Tibial nerve (tissue), 4 donors: ENCODE measurements at regions not wholly inside any gene's neighbourhood (a gene's known extent, or its start where the extent isn't known, plus 50 kb on each side); places are given as distances from the start of the nearest gene placed in this dataset.

Source experiments
- DNase-seq, 2 donors: peaks; one replicate each; pipeline ENCODE4 v3.0.0-alpha.2; 2019; ENCODE audit warnings: low spot score in 2 of 2
- H3K27ac ChIP-seq, 4 donors: fragments of 200-600 bp; sonication (generic) in 3 of 4; one replicate each; pipeline ENCODE4 v1.5.1; 2017 to 2019; ENCODE audit warnings: mild to moderate bottlenecking in 1 of 4
- H3K27me3 ChIP-seq, 2 donors: fragments of 200-600 bp; sonication (generic) in 1 of 2; one replicate each; pipeline versions ENCODE4 v1.5.1 to v1.6.0; 2017 to 2019
- H3K36me3 ChIP-seq, 3 donors: fragments of 200-600 bp; sonication (generic); one replicate each; pipeline ENCODE4 v1.5.1; 2018 to 2019
- H3K4me1 ChIP-seq, 4 donors: fragments of 200-600 bp; sonication (generic) in 3 of 4; one replicate each; pipeline ENCODE4 v1.5.1; 2017 to 2019
- H3K4me3 ChIP-seq, 4 donors: fragments of 200-600 bp; sonication (generic) in 3 of 4; one replicate each; pipeline ENCODE4 v1.5.1; 2017 to 2019; ENCODE audit warnings: mild to moderate bottlenecking in 1 of 4, moderate library complexity in 1 of 4
- H3K9me3 ChIP-seq, 4 donors: fragments of 200-600 bp; sonication (generic) in 3 of 4; one replicate each; pipeline ENCODE4 v1.5.1; 2017 to 2019
- CTCF ChIP-seq, 5 experiments: fragments of 200-600 bp in 3 of 5; fragments of 450-650 bp in 2 of 5; sonication (generic) in 3 of 5; IDR thresholded peaks; one replicate each; pipeline ENCODE4 v1.5.1; 2016 to 2019; ENCODE audit warnings: antibody characterized with exemption in 5 of 5, mild to moderate bottlenecking in 3 of 5, moderate library complexity in 2 of 5
- EP300 ChIP-seq, 2 donors: sonication (generic); formaldehyde crosslinking; IDR thresholded peaks; one replicate each; pipeline ENCODE4 v1.6.1; 2017; ENCODE audit warnings: antibody characterized with exemption in 2 of 2, mild to moderate bottlenecking in 1 of 2
- POLR2A ChIP-seq, 2 donors: fragments of 450-650 bp; IDR thresholded peaks; one replicate each; pipeline ENCODE4 v1.6.1; 2017; ENCODE audit warnings: antibody characterized with exemption in 2 of 2, mild to moderate bottlenecking in 2 of 2, moderate library complexity in 2 of 2
- WGBS, 2 donors: methylation state at CpG; one replicate each; pipeline ENCODE4 v1.1.5; 2018; 5-methylcytosine and 5-hydroxymethylcytosine counted together

GRCh38 chr11:103585911-103586310, 450.5 kb upstream of the DDI1 start:
- Histone ChIP-seq H3K36me3 (no peaks in the 10 kb centered on the region), H3K4me3 (no peak overlapping the region), H3K27ac (no peak overlapping the region), H3K27me3 (no peaks in the 10 kb centered on the region), H3K9me3 (peaks cover 0 to 5% (median 0%) of the 10 kb centered on the region in 4 donors), H3K4me1 (no peaks in the 10 kb centered on the region)
- 76 to 90% methylated on average over 5 of the region's 5 CpGs for WGBS, 2 donors
- DNase-seq: no peak
- TF ChIP-seq EP300 (IDR thresholded peaks at IDR 0.05) (no peak), POLR2A (IDR thresholded peaks at IDR 0.05) (no peak), CTCF (IDR thresholded peaks at IDR 0.05) (no peak)

GRCh38 chr11:103586756-103587155, 449.7 kb upstream of the DDI1 start:
- WGBS, 2 donors: 81 to 92% methylated on average over 1 of the region's 1 CpG

DNA sequence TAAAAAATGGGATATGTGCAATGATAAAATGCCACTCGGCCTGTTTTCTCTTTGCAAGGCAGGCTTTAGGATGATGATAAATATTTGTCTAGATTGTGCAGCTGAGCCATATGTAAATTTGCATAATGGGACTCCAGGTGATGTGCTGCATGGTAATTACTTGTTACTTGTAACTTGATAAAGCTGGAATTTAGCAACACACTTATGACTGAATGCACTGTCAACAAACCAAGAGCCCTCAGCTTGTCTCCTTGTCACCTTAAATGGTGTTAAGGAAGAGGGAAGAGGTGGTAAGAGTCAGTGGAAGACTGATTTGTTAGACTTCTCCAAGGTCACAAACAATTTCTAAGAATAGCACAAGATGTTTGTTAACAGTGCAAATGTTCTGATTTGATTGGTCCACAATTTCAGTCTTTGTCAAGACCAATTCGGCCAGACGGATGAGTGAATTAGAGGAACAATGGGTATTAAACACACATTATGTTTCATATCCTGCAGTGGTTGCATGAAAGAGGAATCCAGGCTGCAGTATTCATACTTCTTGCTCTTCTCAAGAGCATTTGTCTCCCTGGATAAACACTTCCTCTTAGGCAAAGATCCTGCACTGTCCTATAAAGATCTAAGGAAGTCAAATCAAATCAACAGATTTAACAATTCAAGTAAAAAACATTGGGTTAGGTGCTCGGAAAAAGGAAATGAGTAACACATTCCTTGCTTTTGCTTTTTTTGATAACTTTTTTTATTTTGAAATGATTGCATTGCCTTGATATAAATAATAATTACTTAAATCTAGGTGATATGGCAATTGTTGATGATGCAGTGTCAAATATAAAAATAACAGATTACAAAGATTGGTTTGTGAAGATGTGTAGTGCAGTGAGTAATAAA, 448.3 kb upstream of the DDI1 start:
- no peaks in the 10 kb centered on the region for H3K27me3 ChIP-seq
- no peaks in the 10 kb centered on the region for H3K36me3 ChIP-seq
- H3K27ac ChIP-seq: no peak overlapping the region
- 64 to 67% methylated on average over 4 of the region's 4 CpGs for WGBS, 2 donors
- H3K9me3 ChIP-seq: peaks cover 0 to 5% (median 0%) of the 10 kb centered on the region in 4 donors
- TF ChIP-seq EP300 (IDR thresholded peaks at IDR 0.05): no peak
- no peak for TF ChIP-seq POLR2A (IDR thresholded peaks at IDR 0.05)
- TF ChIP-seq CTCF (IDR thresholded peaks at IDR 0.05): no peak
- no peaks in the 10 kb centered on the region for H3K4me1 ChIP-seq
- no peak overlapping the region for H3K4me3 ChIP-seq
- DNase-seq: no peak

More at GRCh38 chr11:103586756-103587155, 449.7 kb upstream of the DDI1 start:
- no peaks in the 10 kb centered on the region for H3K27me3 ChIP-seq
- TF ChIP-seq EP300 (IDR thresholded peaks at IDR 0.05): no peak
- no peak for TF ChIP-seq POLR2A (IDR thresholded peaks at IDR 0.05)
- TF ChIP-seq CTCF (IDR thresholded peaks at IDR 0.05): no peak
- no peak for DNase-seq
- no peak overlapping the region for H3K4me3 ChIP-seq
- no peaks in the 10 kb centered on the region for H3K4me1 ChIP-seq
- H3K27ac ChIP-seq: no peak overlapping the region
- H3K36me3 ChIP-seq: no peaks in the 10 kb centered on the region
- peaks cover 0 to 5% (median 0%) of the 10 kb centered on the region in 4 donors for H3K9me3 ChIP-seq

- TF ChIP-seq POLR2A (IDR thresholded peaks at IDR 0.05) (no peak), EP300 (IDR thresholded peaks at IDR 0.05) (no peak), CTCF (IDR thresholded peaks at IDR 0.05) (no peak)
- 64 to 69% methylated on average over 3 of the region's 3 CpGs for WGBS, 2 donors
- no peak for DNase-seq
- Histone ChIP-seq H3K9me3 (peaks cover 0 to 5% (median 0%) of the 10 kb centered on the region in 4 donors), H3K36me3 (no peaks in the 10 kb centered on the region), H3K4me3 (no peak overlapping the region), H3K27ac (no peak overlapping the region), H3K27me3 (no peaks in the 10 kb centered on the region), H3K4me1 (no peaks in the 10 kb centered on the region)
Measured at GRCh38 chr11:103591554-103591953, 444.9 kb upstream of the DDI1 start.

DNA sequence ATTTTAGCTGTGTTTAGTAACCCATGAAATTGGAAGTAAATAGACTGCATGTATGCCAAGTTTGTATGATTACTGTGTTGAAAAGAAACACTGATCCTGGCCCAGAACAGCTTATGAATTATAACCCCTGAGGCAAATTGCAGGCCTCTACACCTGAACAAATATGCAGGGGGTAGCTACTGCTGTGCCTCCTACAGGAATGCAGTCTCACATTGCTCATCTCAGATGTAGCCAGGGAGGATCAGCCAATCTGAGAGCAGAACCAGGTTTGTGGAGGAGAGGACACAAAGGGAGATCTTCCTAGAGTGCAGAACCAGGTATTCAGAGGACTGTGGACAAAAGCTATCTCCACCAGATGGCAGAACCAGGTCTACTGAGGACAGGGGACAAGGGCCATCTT, 442.2 kb upstream of the DDI1 start:
- Histone ChIP-seq H3K9me3 (peaks cover 0 to 5% (median 0%) of the 10 kb centered on the region in 4 donors), H3K27ac (no peak overlapping the region), H3K27me3 (no peaks in the 10 kb centered on the region), H3K4me1 (no peaks in the 10 kb centered on the region), H3K36me3 (no peaks in the 10 kb centered on the region), H3K4me3 (no peak overlapping the region)
- no peak for DNase-seq
- TF ChIP-seq POLR2A (IDR thresholded peaks at IDR 0.05) (no peak), CTCF (IDR thresholded peaks at IDR 0.05) (no peak)
